Breast epithelium (tissue), 3 donors: ENCODE measurements at regions not wholly inside any gene's neighbourhood (a gene's known extent, or its start where the extent isn't known, plus 50 kb on each side); places are given as distances from the start of the nearest gene placed in this dataset.

Source experiments
- CTCF ChIP-seq, 3 donors: fragments of 450-650 bp; IDR thresholded peaks; one replicate each; pipeline ENCODE4 v1.5.1; 2016 to 2017; ENCODE audit warnings: antibody characterized with exemption in 3 of 3, mild to moderate bottlenecking in 3 of 3, moderate library complexity in 3 of 3
- POLR2A ChIP-seq: fragments of 450-650 bp; IDR thresholded peaks from one replicate; pipeline ENCODE4 v1.6.1; 2016; ENCODE audit warnings: antibody characterized with exemption, mild to moderate bottlenecking, moderate library complexity

- TF ChIP-seq POLR2A = no peak
- TF ChIP-seq CTCF (IDR thresholded peaks at IDR 0.05) = no peak
These were observed 493.7 kb upstream of the SULF2 start for GRCh38 chr20:48278961-48279481.
